NCI-H146 treated with DMSO at 0.1 percent for 48 hours (cell line): ENCODE measurements at regions not wholly inside any gene's neighbourhood (a gene's known extent, or its start where the extent isn't known, plus 50 kb on each side); places are given as distances from the start of the nearest gene placed in this dataset.
"Not testable (repeated sequence)": the region's sequence is repeated elsewhere in the genome, so short reads cannot be mapped to it uniquely, and the experiment has no call there.

Experiments
- DNase-seq: peaks from one replicate; lab custom pipeline; 2025; ENCODE audit not compliant: unreplicated experiment; lab: John Stamatoyannopoulos, UW

DNA sequence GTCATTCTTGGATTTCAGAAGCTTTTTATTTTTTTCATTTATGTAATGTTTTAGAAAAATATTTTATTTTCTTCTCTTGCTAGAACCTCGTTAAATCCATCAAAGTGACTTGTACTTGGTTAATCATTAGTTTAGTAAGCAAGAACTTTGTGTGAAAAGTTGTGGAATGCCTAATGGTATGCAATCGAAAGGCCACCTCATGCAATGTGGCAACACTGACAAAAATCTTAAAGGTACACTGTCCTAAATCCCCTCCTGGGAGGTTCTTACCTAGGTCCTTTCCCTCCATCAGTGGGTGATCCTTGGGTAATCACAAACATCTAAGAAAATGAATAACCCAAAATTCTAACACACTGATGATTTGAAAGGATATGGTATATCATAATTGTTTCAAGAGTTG is 304.2 kb downstream of the DNAH5 start:
- DNase-seq, result no peak

- no peak for DNase-seq
Observed at GRCh38 chr5:13632676-13633075, 311.8 kb downstream of the DNAH5 start.

- no peak for DNase-seq
Observed at GRCh38 chr5:13629218-13629617, 315.3 kb downstream of the DNAH5 start.

GRCh38 chr5:13627673-13628454 is 316.6 kb downstream of the DNAH5 start:
- DNase-seq, result no peak

- DNase-seq, result no peak
Observed at GRCh38 chr5:13625616-13626198, 318.8 kb downstream of the DNAH5 start.

- DNase-seq, result no peak
Observed at GRCh38 chr5:13624283-13625074, 320.0 kb downstream of the DNAH5 start.

GRCh38 chr5:13613621-13614020 is 330.9 kb downstream of the DNAH5 start:
- no peak for DNase-seq

GRCh38 chr5:13611604-13612003 is 332.9 kb downstream of the DNAH5 start:
- DNase-seq, result no peak

GRCh38 chr5:13609504-13609903 is 335.0 kb downstream of the DNAH5 start:
- DNase-seq, result no peak

DNA sequence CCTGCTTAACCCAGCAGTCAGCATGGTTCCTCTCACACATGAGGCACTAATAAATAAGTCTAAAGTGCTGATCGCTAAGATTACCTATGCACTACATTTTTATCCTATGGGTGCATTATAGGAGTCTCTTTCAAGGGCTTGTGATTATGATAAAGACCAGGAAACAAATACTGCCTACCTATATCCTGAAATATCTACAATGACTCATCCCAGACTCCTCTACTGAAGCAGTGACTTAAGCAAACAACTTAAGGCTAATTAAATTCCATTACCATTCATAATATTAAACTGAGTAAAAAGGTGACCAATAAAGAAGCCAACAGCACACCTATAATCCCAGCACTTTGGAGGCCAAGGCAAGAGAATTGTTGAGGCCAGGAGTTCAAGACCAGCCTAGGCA is 338.4 kb downstream of the DNAH5 start:
- DNase-seq, result no peak

DNA sequence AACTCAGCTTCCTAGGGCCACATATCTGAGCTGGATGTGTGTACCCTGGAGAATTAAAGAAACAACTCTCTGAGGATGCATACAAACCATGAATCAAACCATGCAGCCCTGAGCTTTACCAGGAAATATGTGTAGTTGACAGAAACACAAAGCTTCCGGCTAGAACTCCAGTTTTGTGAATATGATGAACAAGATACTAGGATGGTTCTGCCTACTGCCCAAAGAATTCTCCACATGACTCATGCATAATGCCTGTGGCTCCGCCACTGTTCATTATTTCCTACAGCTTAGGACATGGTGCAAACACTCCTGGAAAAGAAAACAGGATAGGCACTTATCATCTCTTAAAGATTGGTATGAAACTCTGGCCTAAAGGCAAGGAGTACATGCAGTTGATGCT is 343.4 kb downstream of the DNAH5 start:
- DNase-seq, result no peak

GRCh38 chr5:13595978-13596377 is 348.5 kb downstream of the DNAH5 start:
- no peak for DNase-seq

DNA sequence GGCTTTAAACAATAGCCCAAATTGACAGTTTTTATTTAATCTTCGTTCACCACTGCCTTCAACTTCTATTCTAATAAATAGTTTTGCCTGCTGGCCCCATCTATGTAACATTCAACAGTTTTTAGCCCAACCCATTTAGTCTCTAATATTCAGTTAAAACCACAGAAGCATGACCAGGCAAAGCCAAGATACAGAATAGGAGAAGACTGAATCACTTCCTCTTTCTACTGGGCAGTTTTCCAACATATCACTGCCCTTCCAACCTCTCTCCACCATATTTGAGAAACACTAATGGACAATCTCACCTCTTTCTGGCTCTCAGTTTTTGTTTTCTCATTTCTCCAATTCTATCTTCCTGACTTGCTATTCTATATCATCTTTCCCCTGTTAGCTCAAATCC is 352.9 kb downstream of the DNAH5 start:
- DNase-seq, result no peak

DNA sequence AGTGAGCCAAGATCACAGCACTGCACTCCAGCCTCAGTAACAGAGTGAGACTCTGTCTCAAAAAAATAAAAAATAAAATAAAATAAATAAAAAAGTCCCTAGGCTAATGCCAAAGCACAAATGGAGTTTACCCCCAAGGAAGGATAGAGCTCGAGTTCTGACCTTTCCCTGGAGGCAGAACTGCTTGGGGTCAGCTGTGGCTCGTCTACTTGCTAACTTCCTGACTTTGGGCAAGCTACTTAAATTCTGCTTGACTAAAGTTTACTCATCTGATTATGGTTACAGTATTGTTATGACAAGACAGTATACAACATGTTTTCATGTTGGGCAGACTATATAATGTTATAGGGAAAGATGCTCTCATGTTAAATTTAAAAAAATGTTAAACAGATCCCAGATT is 359.2 kb downstream of the DNAH5 start:
- no peak for DNase-seq

GRCh38 chr5:13581914-13582313 is 362.6 kb downstream of the DNAH5 start:
- DNase-seq, result no peak

- DNase-seq, result no peak
Observed at GRCh38 chr5:13581132-13581531, 363.4 kb downstream of the DNAH5 start.

- no peak for DNase-seq
Observed at GRCh38 chr5:13580058-13580457, 364.4 kb downstream of the DNAH5 start.

DNA sequence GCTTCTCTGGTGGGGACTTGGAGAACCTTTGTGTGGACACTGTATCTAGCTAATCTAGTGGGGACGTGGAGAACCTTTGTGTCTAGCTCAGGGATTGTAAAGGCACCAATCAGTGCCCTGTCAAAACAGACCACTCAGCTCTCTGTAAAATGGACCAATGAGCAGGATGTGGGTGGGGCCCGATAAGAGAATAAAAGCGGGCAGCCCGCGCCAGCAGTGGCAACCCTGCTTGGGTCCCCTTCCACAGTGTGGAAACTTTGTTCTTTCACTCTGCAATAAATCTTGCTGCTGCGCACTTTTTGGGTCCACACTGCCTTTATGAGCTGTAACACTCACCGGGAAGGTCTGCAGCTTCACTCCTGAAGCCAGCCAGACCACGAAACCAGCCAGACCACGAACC is 365.4 kb downstream of the DNAH5 start:
- not testable (repeated sequence) for DNase-seq

DNA sequence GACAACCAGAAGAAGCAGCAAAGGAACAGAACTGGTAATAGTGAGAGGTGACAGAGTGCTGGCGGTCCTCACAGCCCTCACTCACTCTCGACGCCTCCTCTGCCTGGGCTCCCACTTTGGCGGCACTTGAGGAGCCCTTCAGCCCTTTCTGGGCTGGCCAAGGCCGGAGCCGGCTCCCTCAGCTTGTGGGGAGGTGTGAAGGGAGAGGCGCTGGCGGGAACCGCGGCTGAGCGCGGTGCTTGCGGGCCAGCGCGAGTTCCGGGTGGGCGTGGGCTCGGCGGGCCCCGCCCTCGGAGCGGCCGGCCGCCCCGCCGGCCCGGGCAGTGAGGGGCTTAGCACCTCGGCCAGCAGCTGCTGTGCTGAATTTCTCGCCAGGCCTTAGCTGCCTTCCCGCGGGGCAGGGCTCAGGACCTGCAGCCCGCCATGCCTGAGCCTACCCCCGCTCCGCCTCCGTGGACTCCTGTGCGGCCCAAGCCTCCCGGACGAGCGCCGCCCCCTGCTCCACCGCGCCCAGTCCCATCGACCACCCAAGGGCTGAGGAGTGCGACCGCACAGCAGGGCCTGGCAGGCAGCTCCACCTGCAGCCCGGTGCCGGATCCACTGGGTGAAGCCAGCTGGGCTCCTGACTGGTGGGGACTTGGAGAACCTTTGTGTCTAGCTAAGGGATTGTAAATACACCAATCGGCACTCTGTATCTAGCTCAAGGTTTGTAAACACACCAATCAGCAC is 366.0 kb downstream of the DNAH5 start:
- DNase-seq, result not testable (repeated sequence)

DNA sequence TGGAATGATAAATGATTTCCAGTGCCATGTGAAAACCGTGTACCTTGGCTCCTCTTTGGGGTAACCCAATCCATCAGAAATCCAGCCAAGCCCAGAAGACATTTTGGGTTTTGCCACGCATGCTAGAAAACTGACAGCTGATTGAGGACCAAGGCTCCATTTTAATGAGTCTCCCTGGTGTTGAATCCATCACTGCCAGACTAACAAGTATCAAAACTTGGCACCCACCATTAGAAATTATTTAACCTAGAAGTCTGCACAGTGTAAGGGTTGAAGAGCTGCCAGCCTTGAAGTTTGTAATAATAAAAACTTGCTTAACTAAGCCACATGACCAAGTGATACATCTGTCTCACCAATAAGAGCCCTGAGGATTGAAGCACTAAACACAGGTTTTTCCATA is 369.9 kb downstream of the DNAH5 start:
- no peak for DNase-seq

GRCh38 chr5:13572163-13572562 is 372.3 kb downstream of the DNAH5 start:
- DNase-seq, result no peak
